ENCODE measurements at regions not wholly inside any gene's neighbourhood (a gene's known extent, or its start where the extent isn't known, plus 50 kb on each side); places are given as distances from the start of the nearest gene placed in this dataset.

DNA sequence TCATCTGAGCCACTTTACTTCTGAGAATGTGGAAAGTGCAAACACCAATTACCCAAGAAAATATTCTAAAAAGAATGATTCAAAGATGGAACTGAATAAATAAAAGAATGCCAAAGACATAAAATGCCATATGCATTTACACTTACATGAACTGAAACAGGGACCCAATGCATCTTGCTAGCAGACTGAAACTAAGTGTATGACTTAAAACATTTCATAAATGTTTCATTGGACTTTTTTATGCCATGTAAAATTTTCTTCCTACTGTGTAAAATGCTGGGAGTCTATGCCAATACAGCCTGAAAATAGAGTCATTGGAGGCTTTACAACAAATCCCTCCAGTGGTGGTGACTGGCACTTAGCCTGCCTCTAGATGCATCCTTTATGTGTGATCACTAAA lies 735.1 kb upstream of the CCDC54 start:
- no peak for DNase-seq

- DNase-seq, result no peak
These were observed 733.5 kb upstream of the CCDC54 start for GRCh38 chr3:106643684-106644161.

GRCh38 chr3:106673926-106674569 lies 703.2 kb upstream of the CCDC54 start:
- no peak for DNase-seq

- no peak for DNase-seq
These were observed 701.8 kb upstream of the CCDC54 start for GRCh38 chr3:106675451-106675850.

DNA sequence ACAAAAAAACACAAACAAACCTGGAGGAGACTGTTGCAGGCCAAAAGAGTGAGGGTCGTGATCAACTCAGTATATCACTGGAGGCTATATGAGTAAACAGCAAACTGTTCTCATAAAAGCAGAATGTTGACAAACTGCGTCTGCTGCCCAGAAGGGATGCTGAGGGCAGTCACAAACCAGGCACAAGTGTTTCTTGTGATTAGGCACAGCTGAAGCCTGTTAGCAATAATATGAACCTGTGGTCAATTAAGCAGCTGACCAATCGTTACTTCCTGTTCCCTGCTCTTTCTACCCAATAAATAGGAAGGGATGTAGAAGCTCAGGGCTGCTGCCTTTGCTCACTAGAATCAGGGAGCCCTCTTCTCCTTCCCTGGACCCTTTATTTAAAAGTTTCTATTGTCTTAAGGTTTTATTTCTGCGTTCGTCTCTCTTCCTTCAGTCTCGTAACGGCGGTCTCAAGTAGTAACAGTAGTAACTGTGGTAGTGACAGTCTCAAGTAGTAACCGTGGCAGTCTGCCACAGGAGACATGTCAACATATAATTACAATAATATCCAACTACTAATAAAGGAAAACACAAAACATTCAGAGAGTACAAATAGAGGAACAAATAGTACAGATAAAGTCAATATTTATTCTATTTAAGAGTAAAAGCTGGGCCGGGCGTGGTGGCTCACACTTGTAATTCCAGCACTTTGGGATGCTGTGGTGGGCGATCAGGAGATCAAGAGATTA lies 698.4 kb upstream of the CCDC54 start:
- DNase-seq, result no peak

GRCh38 chr3:106683953-106684620 lies 693.2 kb upstream of the CCDC54 start:
- DNase-seq, result no peak

DNA sequence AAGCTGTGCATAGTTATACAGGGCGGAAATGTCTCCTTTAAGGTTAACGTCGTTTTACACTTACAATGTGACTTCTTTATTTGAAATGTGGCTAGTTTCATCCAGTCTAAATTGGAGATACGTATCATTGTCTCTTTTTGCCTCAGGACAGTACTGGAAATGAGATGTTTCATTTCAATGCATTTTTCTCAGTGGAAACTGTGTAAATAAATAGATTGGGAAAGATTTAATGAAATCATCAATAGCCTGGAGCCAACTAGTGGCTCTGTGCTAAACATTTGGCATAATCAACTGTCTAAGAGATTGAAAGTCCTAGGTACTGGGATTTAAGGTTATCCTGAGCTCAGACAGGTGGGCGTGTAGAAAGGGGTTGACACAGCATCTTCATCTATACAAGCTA lies 691.5 kb upstream of the CCDC54 start:
- DNase-seq, result no peak

DNA sequence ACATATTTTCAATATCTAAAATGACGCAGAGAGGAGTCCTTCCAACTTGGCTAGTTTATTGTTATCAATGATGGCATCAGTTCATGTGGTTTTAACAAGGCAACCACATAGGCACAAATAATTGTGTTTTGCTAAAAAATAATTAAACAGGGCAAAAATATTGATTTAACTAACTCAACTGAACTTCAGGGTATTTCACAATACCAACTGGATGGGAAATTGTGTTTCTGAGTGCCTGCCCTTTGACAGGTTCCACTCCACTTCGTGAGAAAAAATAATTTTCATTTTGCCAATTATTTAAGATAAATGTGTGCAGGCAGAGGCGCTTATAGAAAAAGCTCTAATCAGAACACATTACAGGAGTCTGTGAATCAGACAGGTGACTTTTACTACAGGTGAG lies 689.3 kb upstream of the CCDC54 start:
- no peak for DNase-seq

GRCh38 chr3:106688464-106688863 lies 688.8 kb upstream of the CCDC54 start:
- DNase-seq, result no peak

DNA sequence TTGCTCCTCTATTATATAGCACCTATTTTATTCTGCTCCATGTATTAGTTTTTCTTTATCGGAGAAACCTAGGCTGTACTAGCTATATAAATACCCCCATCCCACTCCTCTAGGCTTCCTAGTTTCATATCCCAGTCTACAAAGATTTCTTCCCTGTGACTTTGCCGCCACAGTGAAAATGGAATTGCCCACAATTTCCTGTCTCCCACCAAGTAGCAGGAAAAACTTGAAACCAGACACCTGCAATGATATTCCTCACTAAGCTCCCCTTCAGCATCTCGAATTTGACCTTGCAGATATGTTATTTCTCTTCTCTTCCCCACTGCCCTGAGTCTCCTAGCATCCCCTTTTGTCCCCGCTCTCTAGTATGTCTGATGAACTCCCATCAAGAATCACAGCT lies 685.8 kb upstream of the CCDC54 start:
- DNase-seq, result no peak

GRCh38 chr3:106692624-106693023 lies 684.6 kb upstream of the CCDC54 start:
- DNase-seq, result no peak

GRCh38 chr3:106699122-106699521 lies 678.1 kb upstream of the CCDC54 start:
- DNase-seq, result no peak

GRCh38 chr3:106700981-106701380 lies 676.3 kb upstream of the CCDC54 start:
- DNase-seq, result no peak

- DNase-seq, result no peak
These were observed 673.7 kb upstream of the CCDC54 start for GRCh38 chr3:106703524-106703923.

DNA sequence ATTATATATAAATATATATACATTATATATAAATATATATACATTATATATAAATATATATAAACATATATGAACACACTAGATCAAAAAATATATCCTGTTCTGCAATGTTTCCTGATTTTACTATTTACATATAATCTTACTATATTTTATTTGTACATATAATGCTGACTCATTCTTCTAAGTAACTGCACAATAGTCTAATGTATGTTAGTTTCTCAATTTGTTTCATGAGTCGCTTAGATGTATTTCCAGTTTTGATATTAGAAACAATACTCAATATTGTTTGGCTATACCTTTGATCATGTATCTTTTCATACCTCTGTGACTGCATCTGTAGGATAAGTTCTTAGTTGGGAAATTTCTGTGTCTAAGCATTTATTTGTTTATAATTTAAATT lies 669.9 kb upstream of the CCDC54 start:
- no peak for DNase-seq

DNA sequence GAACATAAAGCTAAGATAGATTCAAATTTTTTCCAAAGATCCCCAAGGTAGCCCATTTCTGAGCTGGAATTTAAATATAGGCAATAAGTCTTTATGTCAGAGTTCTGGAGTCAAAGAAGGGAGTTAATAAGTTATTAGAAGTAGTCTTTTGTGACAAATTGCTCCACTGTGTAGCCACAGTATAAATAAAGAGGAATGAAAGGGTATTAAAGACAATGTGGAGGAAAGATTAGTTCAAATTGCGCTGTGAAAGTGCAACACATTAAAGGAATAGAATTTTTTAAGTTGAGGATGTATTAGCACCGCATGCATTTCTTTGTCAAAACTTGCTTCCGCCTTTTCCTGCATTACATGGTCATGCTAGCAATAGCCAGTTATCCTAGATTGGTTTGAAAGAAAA lies 666.6 kb upstream of the CCDC54 start:
- DNase-seq, result no peak

DNA sequence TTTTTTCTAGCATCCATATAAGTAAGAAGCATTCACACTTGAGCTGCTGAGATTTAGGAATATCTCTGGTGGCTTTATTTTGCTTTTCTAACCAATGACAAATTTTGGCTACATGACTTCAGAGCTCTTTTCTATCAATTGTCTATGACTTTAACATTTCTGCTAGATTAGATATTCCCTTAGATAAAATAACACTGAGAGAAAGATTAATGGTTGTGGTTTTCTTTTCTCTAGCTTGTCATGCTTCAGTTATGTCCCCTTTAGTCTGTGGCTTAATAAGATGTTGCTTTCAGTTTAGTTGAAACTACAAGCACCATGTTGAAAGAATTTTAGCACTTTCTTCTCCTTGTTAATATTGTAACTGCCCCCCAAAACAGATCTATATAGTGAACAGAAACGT lies 665.6 kb upstream of the CCDC54 start:
- DNase-seq, result no peak

GRCh38 chr3:106714400-106714799 lies 662.8 kb upstream of the CCDC54 start:
- peak; percentile 4 for DNase-seq

DNA sequence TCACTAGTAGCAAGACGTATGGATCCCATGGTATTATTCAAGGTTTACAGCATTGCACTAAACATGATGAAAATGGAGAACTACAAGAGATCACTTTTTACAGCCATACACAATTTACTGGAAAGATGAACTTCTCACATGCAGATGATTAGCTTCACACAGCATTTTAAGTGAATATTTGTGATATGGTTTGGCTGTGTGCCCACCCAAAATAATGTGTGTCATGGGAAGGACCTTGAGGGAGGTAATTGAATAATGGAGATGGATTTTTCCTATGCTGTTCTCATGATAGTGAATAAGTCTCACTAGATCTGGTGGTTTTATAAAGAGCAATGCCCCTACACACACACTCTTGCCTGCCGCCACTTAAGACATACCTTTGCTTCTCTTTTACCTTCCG lies 662.0 kb upstream of the CCDC54 start:
- no peak for DNase-seq

- no peak for DNase-seq
These were observed 660.0 kb upstream of the CCDC54 start for GRCh38 chr3:106717178-106717780.

DNA sequence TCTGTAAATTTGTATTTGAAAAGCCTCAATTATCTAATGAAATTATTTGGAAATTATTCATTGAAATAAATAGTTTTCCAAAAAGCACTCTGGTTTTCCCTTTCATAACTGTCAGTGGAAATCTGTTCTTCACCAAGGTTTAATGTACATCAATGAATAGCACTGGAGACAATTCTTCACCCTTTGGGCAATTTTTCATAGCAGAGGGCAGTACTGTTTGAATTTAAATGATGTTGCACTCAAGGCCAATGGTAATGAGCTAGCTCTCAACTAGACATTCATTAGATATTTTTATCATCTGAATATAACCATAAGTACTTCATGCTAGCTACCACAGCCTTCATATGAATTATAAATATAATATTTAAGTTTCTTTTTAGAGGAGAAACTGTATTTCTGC lies 658.2 kb upstream of the CCDC54 start:
- no peak for DNase-seq

DNA sequence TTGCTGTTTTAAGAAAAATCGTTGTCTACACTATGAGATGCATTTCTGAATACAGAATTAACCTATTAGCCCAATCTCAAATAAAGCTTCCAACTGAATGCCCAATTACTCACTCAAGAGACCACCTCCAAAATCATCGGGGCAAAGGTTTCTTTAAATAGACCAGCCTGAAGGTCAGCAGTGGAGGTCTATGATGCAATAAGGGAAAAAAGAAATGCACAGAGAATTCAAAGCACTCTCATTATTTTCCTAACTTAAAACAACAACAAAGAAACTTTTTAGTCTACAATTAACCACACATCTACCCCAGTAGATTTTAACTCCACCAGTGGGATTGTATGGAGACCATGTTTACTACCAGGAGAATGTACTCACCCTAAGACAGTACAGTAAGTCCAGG lies 657.7 kb upstream of the CCDC54 start:
- DNase-seq, result no peak

DNA sequence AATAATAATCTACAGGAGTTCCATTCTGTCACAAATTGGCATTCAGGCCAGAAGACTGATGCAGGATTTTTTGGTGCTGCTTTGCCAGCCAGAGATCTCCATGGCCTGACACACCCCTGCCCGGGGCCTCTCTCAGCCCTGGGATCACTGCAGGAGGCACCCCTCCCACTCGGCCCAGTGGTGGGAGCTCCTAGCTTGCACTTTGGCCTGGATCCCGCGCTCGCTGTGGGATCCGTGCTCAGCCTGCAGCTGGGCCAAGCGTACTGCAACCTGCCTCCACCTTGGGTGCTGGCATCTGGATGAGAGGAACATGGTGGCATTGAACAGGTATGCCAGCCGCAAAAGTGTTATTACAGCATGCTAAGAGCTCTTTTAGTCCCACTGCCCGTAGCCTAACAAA lies 656.7 kb upstream of the CCDC54 start:
- DNase-seq, result no peak

DNA sequence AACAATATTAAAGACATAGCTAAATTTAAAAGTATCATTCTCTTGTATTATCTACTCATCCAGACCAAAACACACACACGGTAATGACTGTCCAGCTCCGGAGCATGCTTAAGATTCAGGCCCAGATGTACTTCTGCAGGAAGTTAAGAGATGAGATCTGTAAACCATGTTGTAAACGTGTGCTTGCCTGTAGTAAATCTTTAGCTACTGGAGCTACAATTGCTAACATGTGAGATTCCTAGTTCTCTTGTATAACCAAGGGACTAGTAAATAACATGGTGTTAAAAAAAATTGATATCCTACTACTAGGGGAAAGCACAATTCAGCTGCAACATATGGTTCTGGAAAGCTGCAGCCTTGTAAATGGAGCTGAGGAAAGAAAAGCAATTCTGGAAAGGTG lies 651.7 kb upstream of the CCDC54 start:
- no peak for DNase-seq

Data from hematopoietic multipotent progenitor cell treated with erythropoietin and hydrocortisone succinate and interleukin-3 and kit ligand, for 4 days (in vitro differentiated cells).